ENCODE measurements at regions not wholly inside any gene's neighbourhood (a gene's known extent, or its start where the extent isn't known, plus 50 kb on each side); places are given as distances from the start of the nearest gene placed in this dataset.
"Not testable (repeated sequence)": the region's sequence is repeated elsewhere in the genome, so short reads cannot be mapped to it uniquely, and the experiment has no call there.

- TF ChIP-seq ZBTB40 (IDR thresholded peaks at IDR 0.05) (no peak), ZBTB40 (CRISPR knock-in tag; IDR thresholded peaks at IDR 0.05) (no peak), HES4 (CRISPR knock-in tag; IDR thresholded peaks at IDR 0.05; ENCODE audit: borderline replicate concordance) (no peak), ZNF451 (CRISPR knock-in tag; IDR thresholded peaks at IDR 0.05) (no peak), ZNF224 (CRISPR knock-in tag; IDR thresholded peaks at IDR 0.05) (no peak), NRL (CRISPR knock-in tag; IDR thresholded peaks at IDR 0.05; ENCODE audit: borderline replicate concordance) (no peak)
Measured at GRCh38 chr3:22380253-22380652, 629.2 kb upstream of the ZNF385D start (continued).

GRCh38 chr3:22381564-22381963, 630.6 kb upstream of the ZNF385D start:
- intact Hi-C loops (cut with micrococcal nuclease; ENCODE audit: unreplicated experiment); H2AFZ ChIP-seq (ENCODE audit: low read length); DNase-seq (ENCODE audit: low spot score); H3K4me3 ChIP-seq (replicated peaks in 1 of 3; ENCODE audit: insufficient read depth in 1 of 3, low read depth in 2 of 3, low read length in 3 of 3); POLR2A ChIA-PET; H3K36me3 ChIP-seq (replicated peaks in 1 of 2; ENCODE audit: control insufficient read depth in 1 of 2, insufficient read depth in 2 of 2, low read length in 2 of 2); in situ Hi-C loops (cut with HindIII; ENCODE audit: extremely low pct_ligation_motif_present, low pct_unique_long_range_greater_than_20kb); ATAC-seq; H3K27ac ChIP-seq (ENCODE audit: extremely low read length, insufficient read depth, low read length); H3K4me1 ChIP-seq (ENCODE audit: insufficient read depth, low read length); CTCF ChIA-PET (ENCODE audit: low intra/inter-chr PET ratio, low total read pairs); H3K9me3 ChIP-seq (ENCODE audit: low read length); H3K9ac ChIP-seq (ENCODE audit: insufficient read depth, low read depth, low read length); H3K27me3 ChIP-seq (ENCODE audit: control insufficient read depth in 1 of 2, insufficient read depth in 2 of 2, low read length in 2 of 2); BruUV-seq (replicated peaks); H4K20me1 ChIP-seq (ENCODE audit: insufficient read depth, low read length); H3K79me2 ChIP-seq (ENCODE audit: insufficient read depth, low read length); FAIRE-seq; H3K4me2 ChIP-seq (ENCODE audit: low read depth, low read length): not testable (repeated sequence)
- WGBS (ENCODE audit: low lambda C conversion rate) = 14% methylated on average over 10 of the region's 10 CpGs

Data from HepG2 (cell line).